ENCODE measurements at regions not wholly inside any gene's neighbourhood (a gene's known extent, or its start where the extent isn't known, plus 50 kb on each side); places are given as distances from the start of the nearest gene placed in this dataset.

- TF ChIP-seq CTCF (IDR thresholded peaks at IDR 0.05) (no peak), POLR2A (IDR thresholded peaks at IDR 0.05) (no peak)
These were observed 155.5 kb upstream of the KRR1 start for GRCh38 chr12:75666939-75667334.

All from prostate gland (tissue), 2 donors.